H9 (cell line): ENCODE measurements at regions not wholly inside any gene's neighbourhood (a gene's known extent, or its start where the extent isn't known, plus 50 kb on each side); places are given as distances from the start of the nearest gene placed in this dataset.

ENCODE experiments used
- DNase-seq: peaks from one replicate; pipeline ENCODE4 v3.0.0-alpha.2; 2017
- H2AFZ ChIP-seq: one replicate; pipeline ENCODE4 v1.6.1; 2013; ENCODE audit warnings: mild to moderate bottlenecking, low read length, control low read depth, moderate library complexity
- H2AK5ac ChIP-seq: 2 replicates; pipeline ENCODE4 v1.6.1; 2013; ENCODE audit warnings: low read length, control low read depth, mixed read lengths; ENCODE audit not compliant: insufficient read length
- H2BK120ac ChIP-seq: one replicate; pipeline ENCODE4 v1.6.1; 2013; ENCODE audit warnings: low read depth, mild to moderate bottlenecking, low read length, control low read depth, inconsistent platforms; ENCODE audit not compliant: poor library complexity, severe bottlenecking
- H2BK12ac ChIP-seq: 2 replicates; pipeline ENCODE4 v1.6.1; 2013; ENCODE audit warnings: low read length, control low read depth, mixed read lengths, low read depth; ENCODE audit not compliant: insufficient read length
- H2BK15ac ChIP-seq: 2 replicates; pipeline ENCODE4 v1.6.1; 2013; ENCODE audit warnings: low read depth, low read length, control low read depth
- H2BK20ac ChIP-seq: one replicate; pipeline ENCODE4 v1.6.1; 2013; ENCODE audit warnings: low read depth, mild to moderate bottlenecking, low read length, control low read depth, inconsistent platforms; ENCODE audit not compliant: poor library complexity, severe bottlenecking
- H2BK5ac ChIP-seq: 2 replicates; pipeline ENCODE4 v1.6.1; 2013; ENCODE audit warnings: low read length, control low read depth, mixed read lengths; ENCODE audit not compliant: insufficient read length
- H3K14ac ChIP-seq: 2 replicates; pipeline ENCODE4 v1.6.1; 2013; ENCODE audit warnings: low read length, control low read depth; ENCODE audit not compliant: insufficient read depth
- H3K18ac ChIP-seq: 2 replicates; pipeline ENCODE4 v1.6.1; 2013; ENCODE audit warnings: low read depth, mild to moderate bottlenecking, mixed read lengths, low read length, control low read depth; ENCODE audit not compliant: insufficient read length
- H3K23ac ChIP-seq: 2 replicates; pipeline ENCODE4 v1.6.1; 2013; ENCODE audit warnings: low read length, control low read depth, mixed read lengths, low read depth; ENCODE audit not compliant: insufficient read length
- H3K23me2 ChIP-seq: 2 replicates; pipeline ENCODE4 v1.6.1; 2013; ENCODE audit warnings: low read depth, mild to moderate bottlenecking, mixed read lengths, low read length, control low read depth; ENCODE audit not compliant: insufficient read length, poor library complexity, severe bottlenecking
- H3K27ac ChIP-seq: 2 replicates; pipeline ENCODE4 v1.5.1; 2013; ENCODE audit warnings: low read length, control low read depth, mixed read lengths, low read depth; ENCODE audit not compliant: insufficient read length
- H3K27me3 ChIP-seq: 2 replicates; pipeline ENCODE4 v1.6.1; 2013; ENCODE audit warnings: low read length, control low read depth, inconsistent platforms; ENCODE audit not compliant: insufficient read depth
- H3K4ac ChIP-seq: 2 replicates; pipeline ENCODE4 v1.6.1; 2013; ENCODE audit warnings: low read depth, mild to moderate bottlenecking, control low read depth, inconsistent platforms, low read length, moderate library complexity
- H3K4me1 ChIP-seq: 2 replicates; pipeline ENCODE4 v1.6.1; 2013; ENCODE audit warnings: low read length, control low read depth, inconsistent platforms; ENCODE audit not compliant: insufficient read depth
- H3K4me2 ChIP-seq: 2 replicates; pipeline ENCODE4 v1.6.1; 2013; ENCODE audit warnings: low read length, control low read depth, mixed read lengths; ENCODE audit not compliant: insufficient read length, insufficient read depth
- H3K56ac ChIP-seq: 2 replicates; pipeline ENCODE4 v1.6.1; 2013; ENCODE audit warnings: low read depth, mild to moderate bottlenecking, mixed read lengths, low read length, control low read depth; ENCODE audit not compliant: insufficient read length
- H3K79me1 ChIP-seq: 2 replicates; pipeline ENCODE4 v1.6.1; 2013; ENCODE audit warnings: low read depth, mild to moderate bottlenecking, moderate library complexity, low read length, control low read depth, inconsistent platforms; ENCODE audit not compliant: insufficient read depth, poor library complexity, severe bottlenecking
- H3K79me2 ChIP-seq: 2 replicates; pipeline ENCODE4 v1.6.1; 2013; ENCODE audit warnings: low read length, control low read depth, inconsistent platforms; ENCODE audit not compliant: insufficient read depth
- H3K9ac ChIP-seq: 2 replicates; pipeline ENCODE4 v1.6.1; 2013; ENCODE audit warnings: low read length, control low read depth, mixed read lengths; ENCODE audit not compliant: insufficient read length; ENCODE audit errors: extremely low read depth
- H3K9me3 ChIP-seq: one replicate; pipeline ENCODE4 v1.6.1; 2013; ENCODE audit warnings: low read depth, low read length, inconsistent platforms; ENCODE audit not compliant: control insufficient read depth
- H3T11ph ChIP-seq: one replicate; pipeline ENCODE4 v1.6.1; 2013; ENCODE audit warnings: mild to moderate bottlenecking, low read length, control low read depth, inconsistent platforms
- H4K20me1 ChIP-seq: one replicate; pipeline ENCODE4 v1.6.1; 2013; ENCODE audit not compliant: control insufficient read depth, insufficient read length, insufficient read depth
- H4K5ac ChIP-seq: 2 replicates; pipeline ENCODE4 v1.6.1; 2013; ENCODE audit warnings: low read depth, mild to moderate bottlenecking, mixed read lengths, low read length, control low read depth; ENCODE audit not compliant: insufficient read length
- H4K8ac ChIP-seq: replicated peaks from 2 replicates; pipeline ENCODE4 v1.6.1; 2013; ENCODE audit warnings: low read length, control low read depth, mixed read lengths, low read depth; ENCODE audit not compliant: insufficient read length
- H4K91ac ChIP-seq: 2 replicates; pipeline ENCODE4 v1.6.1; 2013; ENCODE audit warnings: low read depth, mild to moderate bottlenecking, moderate library complexity, mixed read lengths, low read length, control low read depth; ENCODE audit not compliant: insufficient read length
- H3K27ac Mint-ChIP-seq, 3 experiments: 2 replicates in 2 of 3; 3 replicates in 1 of 3; pipeline ENCODE4 v1.8.0; 2020 to 2021; ENCODE audit warnings: mixed read lengths in 3 of 3, mild to moderate bottlenecking in 1 of 3, moderate library complexity in 1 of 3
- H3K27me3 Mint-ChIP-seq: 2 replicates; pipeline ENCODE4 v1.8.0; 2021; ENCODE audit warnings: low read depth, mild to moderate bottlenecking, moderate library complexity, mixed read lengths
- H3K36me3 Mint-ChIP-seq, 3 experiments: 2 replicates in 2 of 3; 3 replicates in 1 of 3; pipeline ENCODE4 v1.8.0; 2020 to 2021; ENCODE audit warnings: low read depth in 3 of 3, mixed read lengths in 3 of 3; ENCODE audit not compliant: insufficient read depth in 1 of 3
- H3K4me1 Mint-ChIP-seq, 2 experiments: 2 replicates each; pipeline ENCODE4 v1.8.0; 2020; ENCODE audit warnings: mixed read lengths in 2 of 2
- H3K4me3 Mint-ChIP-seq, 2 experiments: 2 replicates in 1 of 2; 3 replicates in 1 of 2; pipeline ENCODE4 v1.8.0; 2020 to 2021; ENCODE audit warnings: mild to moderate bottlenecking in 2 of 2, mixed read lengths in 2 of 2, moderate library complexity in 1 of 2
- H3K9me3 Mint-ChIP-seq, 2 experiments: 2 replicates in 1 of 2; 3 replicates in 1 of 2; pipeline ENCODE4 v1.8.0; 2020; ENCODE audit warnings: mild to moderate bottlenecking in 2 of 2, mixed read lengths in 2 of 2, moderate library complexity in 1 of 2
- WGBS: extraction: QIAGEN DNeasy Blood & Tissue Kit; methylation state at CpG from one replicate; pipeline ENCODE4 v1.1.7; 2013; ENCODE audit warnings: missing lambda C conversion rate, low lambda C conversion rate, mixed read lengths; ENCODE audit not compliant: insufficient read length; ENCODE audit errors: extremely low coverage; 5-methylcytosine and 5-hydroxymethylcytosine counted together
- TF ChIP-seq, protein P1 (sequence below): fragments of 200-600 bp; sonication (generic); conservative IDR thresholded peaks from 3 replicates; pipeline ENCODE4 v1.8.0; 2021; ENCODE audit warnings: antibody characterized with exemption, mild to moderate bottlenecking

DNA sequence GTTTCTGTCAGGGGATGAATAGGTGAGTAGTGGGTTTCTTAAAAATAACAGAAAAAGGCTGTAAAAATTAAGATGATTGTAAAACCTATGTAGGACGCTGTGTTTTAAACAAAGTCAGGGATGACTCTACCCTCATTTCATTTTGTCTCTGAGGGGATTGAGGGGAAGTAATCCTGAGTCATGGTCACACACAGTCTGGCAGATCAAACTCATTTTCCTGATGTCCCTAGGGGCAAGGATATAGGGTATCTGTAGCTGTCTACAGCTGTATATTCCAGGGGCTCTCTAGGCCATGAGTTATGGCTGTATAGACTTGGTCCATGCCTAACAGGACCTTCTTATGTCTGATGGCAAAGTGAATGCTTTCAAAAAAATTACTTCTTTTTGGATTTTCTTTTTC, 421.1 kb downstream of the PDCD6IP start:
- Histone ChIP-seq H3K4me2 (no peak overlapping the region), H3K23ac (no peak overlapping the region), H4K20me1 (no peaks in the 10 kb centered on the region), H3K9me3 (no peaks in the 10 kb centered on the region), H2BK5ac (no peak overlapping the region), H3K79me1 (no peaks in the 10 kb centered on the region), H4K8ac (no peak overlapping the region), H3K79me2 (no peaks in the 10 kb centered on the region), H3K27me3 (no peaks in the 10 kb centered on the region), H4K5ac (no peak overlapping the region), H2BK120ac (no peak overlapping the region), H3K4ac (no peak overlapping the region), H3K14ac (no peak overlapping the region), H2AFZ (no peak overlapping the region), H3K4me1 (no peaks in the 10 kb centered on the region), H2BK20ac (no peak overlapping the region), H3K9ac (no peak overlapping the region), H3T11ph (no peak overlapping the region), H3K18ac (no peak overlapping the region), H3K27ac (no peak overlapping the region), H3K23me2 (no peaks in the 10 kb centered on the region), H4K91ac (no peak overlapping the region), H2AK5ac (no peak overlapping the region), H2BK15ac (no peak overlapping the region), H2BK12ac (no peak overlapping the region), H3K56ac (no peak overlapping the region)
- Mint-ChIP-seq H3K27me3 (no peaks in the 10 kb centered on the region; the same call in 1 of the 2 replicates), H3K27ac (no peak overlapping the region), H3K36me3 (no peaks in the 10 kb centered on the region), H3K9me3 (no peaks in the 10 kb centered on the region), H3K4me1 (no peaks in the 10 kb centered on the region), H3K4me3 (no peak overlapping the region)
- no peak for DNase-seq
- TF ChIP-seq, protein P1, sequence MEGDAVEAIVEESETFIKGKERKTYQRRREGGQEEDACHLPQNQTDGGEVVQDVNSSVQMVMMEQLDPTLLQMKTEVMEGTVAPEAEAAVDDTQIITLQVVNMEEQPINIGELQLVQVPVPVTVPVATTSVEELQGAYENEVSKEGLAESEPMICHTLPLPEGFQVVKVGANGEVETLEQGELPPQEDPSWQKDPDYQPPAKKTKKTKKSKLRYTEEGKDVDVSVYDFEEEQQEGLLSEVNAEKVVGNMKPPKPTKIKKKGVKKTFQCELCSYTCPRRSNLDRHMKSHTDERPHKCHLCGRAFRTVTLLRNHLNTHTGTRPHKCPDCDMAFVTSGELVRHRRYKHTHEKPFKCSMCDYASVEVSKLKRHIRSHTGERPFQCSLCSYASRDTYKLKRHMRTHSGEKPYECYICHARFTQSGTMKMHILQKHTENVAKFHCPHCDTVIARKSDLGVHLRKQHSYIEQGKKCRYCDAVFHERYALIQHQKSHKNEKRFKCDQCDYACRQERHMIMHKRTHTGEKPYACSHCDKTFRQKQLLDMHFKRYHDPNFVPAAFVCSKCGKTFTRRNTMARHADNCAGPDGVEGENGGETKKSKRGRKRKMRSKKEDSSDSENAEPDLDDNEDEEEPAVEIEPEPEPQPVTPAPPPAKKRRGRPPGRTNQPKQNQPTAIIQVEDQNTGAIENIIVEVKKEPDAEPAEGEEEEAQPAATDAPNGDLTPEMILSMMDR: no peak
- WGBS: no CpG with 5 or more reads among the region's 1 CpG
